Motor neuron (in vitro differentiated cells): ENCODE measurements at regions not wholly inside any gene's neighbourhood (a gene's known extent, or its start where the extent isn't known, plus 50 kb on each side); places are given as distances from the start of the nearest gene placed in this dataset.
"Not testable (repeated sequence)": the region's sequence is repeated elsewhere in the genome, so short reads cannot be mapped to it uniquely, and the experiment has no call there.

ENCODE experiments used
- ATAC-seq, 8 experiments: fragments of 200-7000 bp; cut with Tn5 transposase; replicated peaks in 6 of 8; 2 replicates each; pipeline ENCODE4 v1.8.0; 2021; ENCODE audit warnings: mild to moderate bottlenecking in 8 of 8, moderate library complexity in 8 of 8
- H3K27ac ChIP-seq, 2 donors: fragments of 250-450 bp; sonication (Bioruptor Pico); 2 replicates each; pipeline ENCODE4 v1.9.0; 2021; ENCODE audit warnings: antibody characterized with exemption in 2 of 2, mild to moderate bottlenecking in 2 of 2, moderate library complexity in 1 of 2
- H3K4me1 ChIP-seq, 2 donors: fragments of 250-450 bp; sonication (Bioruptor Pico); replicated peaks in 1 of 2; 2 replicates each; pipeline ENCODE4 v1.6.1; 2021; ENCODE audit warnings: antibody characterized with exemption in 2 of 2, mild to moderate bottlenecking in 2 of 2, moderate library complexity in 1 of 2
- H3K4me3 ChIP-seq, 5 donors: fragments of 250-450 bp; sonication (Bioruptor Pico); 2 replicates each; pipeline ENCODE4 v1.9.0; 2021; ENCODE audit warnings: antibody characterized with exemption in 5 of 5, mild to moderate bottlenecking in 5 of 5, moderate library complexity in 4 of 5
- WGBS, 10 experiments: fragments of 450-650 bp; shearing (Covaris generic); methylation state at CpG; one replicate each; pipeline ENCODE4 v1.0.0; 2022; 5-methylcytosine and 5-hydroxymethylcytosine counted together
- in situ Hi-C, 9 experiments: fragments of 400-800 bp; cut with MboI; loops; one replicate each; pipeline ENCODE4 v1.15.0; 2021; ENCODE audit warnings: low sequenced_read_pairs in 9 of 9, low pct_unique_long_range_greater_than_20kb in 2 of 9; ENCODE audit not compliant: unreplicated experiment in 9 of 9

DNA sequence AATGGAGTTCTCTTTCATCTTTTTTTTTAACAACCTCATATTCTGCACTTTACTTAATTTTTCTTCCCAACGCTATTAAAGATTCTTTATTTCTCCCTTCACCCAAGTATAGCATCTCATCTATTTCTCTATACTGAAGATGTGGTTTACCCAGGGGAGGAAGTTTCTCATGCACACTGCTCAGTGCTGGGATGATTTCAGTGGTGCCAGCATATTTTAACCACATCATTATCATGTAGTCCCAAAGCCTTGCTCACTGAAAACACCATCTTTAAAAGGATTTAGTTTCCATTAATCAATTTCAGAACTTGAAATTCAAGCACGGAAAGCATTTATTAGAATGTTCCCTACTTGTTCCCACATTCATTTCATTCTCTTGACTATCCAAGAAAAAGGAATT lies 725.7 kb downstream of the USP25 start:
- ATAC-seq: peak in 5 of 8 experiments; percentile 53 to 63 (median 61)
- peak overlapping the region; percentile 13 to 33 (median 23) for H3K4me3 ChIP-seq

DNA sequence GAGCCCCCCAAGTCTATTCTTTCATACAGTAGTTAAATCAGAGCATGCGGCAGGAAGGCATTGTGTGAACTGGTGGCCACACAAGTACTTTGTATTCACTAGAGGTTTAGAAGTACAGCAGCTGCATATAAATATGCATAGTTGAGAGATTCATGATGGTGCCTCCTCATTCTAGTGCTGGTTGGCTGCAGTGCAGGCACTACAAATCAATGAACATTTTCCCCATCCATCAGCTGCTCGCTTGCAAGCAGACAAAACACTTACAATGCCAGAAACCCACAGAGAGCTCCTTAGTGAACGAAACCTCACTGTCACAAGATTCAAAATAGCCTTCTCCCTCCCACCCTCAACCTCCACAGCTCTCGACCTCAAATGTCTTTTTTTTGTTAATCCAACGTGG lies 726.2 kb downstream of the USP25 start:
- in situ Hi-C loops: no loop called here
- 0 to 84% (median 2%) methylated on average over 1 to 4 of the region's 5 CpGs for WGBS, 10 experiments
- ATAC-seq: peak in 6 of 8 experiments; percentile 69 to 97 (median 96)
- H3K27ac ChIP-seq: peak overlapping the region; percentile 67 to 77
- H3K4me1 ChIP-seq: peaks cover 14 to 38% of the 10 kb centered on the region in 2 donors
- peak overlapping the region; percentile 13 to 33 (median 23) for H3K4me3 ChIP-seq

More for the DNA sequence above, 725.7 kb downstream of the USP25 start:
- Histone ChIP-seq H3K27ac (peak overlapping the region; percentile 57 to 65), H3K4me1 (peaks cover 14 to 38% of the 10 kb centered on the region in 2 donors)
- in situ Hi-C loops: no loop called here
- 0 to 86% (median 25%) methylated on average over 1 to 2 of the region's 2 CpGs; no CpG with 5 or more reads in 2 of the 10 experiments for WGBS, 10 experiments

DNA sequence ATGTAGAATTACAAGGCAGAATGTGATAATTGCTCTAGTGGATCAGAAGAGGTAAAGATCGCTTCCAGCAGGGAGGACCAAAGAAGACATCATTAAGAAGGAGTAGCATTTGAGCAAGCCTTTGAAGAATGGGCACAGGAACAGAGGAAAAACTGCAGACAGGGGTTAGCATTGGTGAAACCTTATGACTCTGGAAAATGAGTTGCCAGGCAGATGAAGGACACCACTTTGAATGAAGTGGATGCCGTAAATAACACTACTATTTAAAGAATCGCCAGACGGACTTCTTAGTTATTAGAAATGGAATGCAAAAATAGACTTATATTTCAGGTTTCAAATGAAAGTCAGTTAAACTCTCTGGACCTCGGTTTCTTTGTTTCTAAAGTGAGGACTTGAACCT lies 727.7 kb downstream of the USP25 start:
- 68 to 100% (median 92%) methylated on average over 1 to 5 of the region's 5 CpGs; no CpG with 5 or more reads in 1 of the 10 experiments for WGBS, 10 experiments

DNA sequence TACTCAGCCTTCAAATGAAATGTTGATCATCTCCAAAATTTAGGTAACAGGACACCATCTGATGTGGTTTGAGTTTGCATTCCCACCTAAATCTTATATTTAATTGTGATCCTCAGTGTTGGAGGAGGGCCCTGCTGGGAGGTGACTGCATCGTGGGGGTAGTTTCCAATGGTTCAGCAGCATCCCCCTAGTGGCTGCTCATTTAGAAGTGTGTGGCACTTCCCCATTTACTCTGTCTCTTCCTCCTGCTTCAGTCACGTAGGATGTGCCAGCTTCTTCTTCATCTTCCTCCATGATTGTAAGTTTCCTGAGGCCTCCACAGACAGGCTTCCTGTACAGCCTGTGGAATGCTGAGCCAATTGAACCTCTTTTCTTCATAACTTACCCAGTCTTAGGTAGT lies 731.2 kb downstream of the USP25 start:
- ATAC-seq: no peak
- 0 to 100% (median 78%) methylated on average over 1 to 2 of the region's 2 CpGs; no CpG with 5 or more reads in 4 of the 10 experiments for WGBS, 10 experiments
- Histone ChIP-seq H3K4me3 (no peak overlapping the region), H3K4me1 (peaks cover 9 to 15% of the 10 kb centered on the region in 2 donors), H3K27ac (no peak overlapping the region)
- in situ Hi-C loops: no loop called here

More for the DNA sequence above, 727.7 kb downstream of the USP25 start:
- peaks cover 14 to 38% of the 10 kb centered on the region in 2 donors for H3K4me1 ChIP-seq
- peak overlapping the region; percentile 21 to 67 for H3K27ac ChIP-seq
- H3K4me3 ChIP-seq: no peak overlapping the region
- no peak for ATAC-seq
- in situ Hi-C loops: no loop called here

DNA sequence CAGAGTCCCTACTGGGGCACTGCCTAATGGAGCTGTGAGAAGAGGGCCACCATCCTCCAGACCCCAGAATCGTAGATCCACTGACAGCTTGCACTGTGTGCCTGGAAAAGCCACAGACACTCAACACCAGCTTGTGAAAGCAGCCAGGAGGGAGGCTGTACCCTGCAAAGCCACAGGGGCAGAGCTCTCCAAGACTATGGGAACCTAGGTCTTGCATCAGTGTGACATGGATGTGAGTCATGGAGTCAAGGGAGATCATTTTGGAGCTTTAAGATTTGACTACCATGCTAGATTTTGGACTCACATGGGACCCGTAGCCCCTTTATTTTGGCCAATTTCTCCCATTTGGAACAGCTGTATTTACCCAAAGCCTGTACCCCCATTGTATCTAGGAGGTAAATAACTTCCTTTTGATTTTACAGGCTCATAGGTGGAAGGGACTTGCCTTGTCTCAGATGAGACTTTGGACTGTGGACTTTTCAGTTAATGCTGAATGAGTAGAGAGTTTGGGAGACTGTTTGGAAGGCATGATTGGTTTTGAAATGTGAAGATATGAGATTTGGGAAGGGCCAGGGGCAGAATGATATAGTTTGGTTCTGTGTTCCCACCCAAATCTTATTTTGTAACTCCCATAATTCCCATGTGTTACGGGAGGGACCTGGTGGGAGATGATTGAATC lies 734.6 kb downstream of the USP25 start:
- in situ Hi-C loops, ATAC-seq, H3K4me1 ChIP-seq, H3K27ac ChIP-seq, H3K4me3 ChIP-seq: not testable (repeated sequence)
- 29 to 100% (median 84%) methylated on average over 1 to 3 of the region's 3 CpGs; no CpG with 5 or more reads in 4 of the 10 experiments for WGBS, 10 experiments

DNA sequence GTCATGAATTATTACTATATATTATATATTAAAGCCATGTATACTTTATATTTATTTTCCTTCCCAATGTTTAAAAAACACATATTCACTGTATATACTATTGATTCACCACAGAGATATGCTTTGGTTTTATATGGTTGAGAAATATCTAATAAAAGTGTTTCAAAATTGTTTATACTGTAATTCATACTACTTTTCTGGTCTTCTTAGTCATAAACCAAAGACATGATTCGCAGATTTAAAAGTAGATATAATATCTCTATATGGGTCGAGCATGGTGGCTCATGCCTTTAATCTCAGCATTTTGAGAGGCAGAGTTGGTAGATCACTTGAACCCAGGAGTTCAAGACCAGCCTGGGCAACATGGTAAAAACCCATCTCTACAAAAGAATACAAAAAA lies 738.4 kb downstream of the USP25 start:
- WGBS, 10 experiments: 40 to 100% (median 94%) methylated on average over 1 to 2 of the region's 2 CpGs; no CpG with 5 or more reads in 4 of the 10 experiments
- H3K4me1 ChIP-seq: no peaks in the 10 kb centered on the region
- in situ Hi-C loops: no loop called here
- no peak overlapping the region for H3K27ac ChIP-seq
- ATAC-seq: no peak
- H3K4me3 ChIP-seq: no peak overlapping the region

DNA sequence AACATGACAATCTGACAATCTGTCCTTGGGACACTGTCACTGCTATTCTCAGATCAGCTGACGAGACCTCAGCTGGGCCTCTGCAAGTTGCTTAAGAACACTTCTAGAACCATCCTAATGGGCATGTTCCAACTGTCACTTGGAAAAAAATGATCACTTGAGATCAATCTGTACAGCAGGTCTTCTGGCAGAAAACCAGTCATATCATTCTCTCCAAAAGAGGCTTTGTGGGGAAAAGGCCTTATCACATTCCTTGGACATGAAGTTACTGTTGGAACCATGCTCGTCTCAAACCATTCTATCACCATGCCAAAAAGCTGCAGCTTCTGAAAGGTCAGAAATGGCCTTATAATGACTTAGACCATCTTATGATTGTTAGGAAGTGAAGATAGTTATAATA lies 744.2 kb downstream of the USP25 start:
- 60 to 100% (median 93%) methylated on average over 1 to 2 of the region's 2 CpGs; no CpG with 5 or more reads in 2 of the 10 experiments for WGBS, 10 experiments
- in situ Hi-C loops: no loop called here

DNA sequence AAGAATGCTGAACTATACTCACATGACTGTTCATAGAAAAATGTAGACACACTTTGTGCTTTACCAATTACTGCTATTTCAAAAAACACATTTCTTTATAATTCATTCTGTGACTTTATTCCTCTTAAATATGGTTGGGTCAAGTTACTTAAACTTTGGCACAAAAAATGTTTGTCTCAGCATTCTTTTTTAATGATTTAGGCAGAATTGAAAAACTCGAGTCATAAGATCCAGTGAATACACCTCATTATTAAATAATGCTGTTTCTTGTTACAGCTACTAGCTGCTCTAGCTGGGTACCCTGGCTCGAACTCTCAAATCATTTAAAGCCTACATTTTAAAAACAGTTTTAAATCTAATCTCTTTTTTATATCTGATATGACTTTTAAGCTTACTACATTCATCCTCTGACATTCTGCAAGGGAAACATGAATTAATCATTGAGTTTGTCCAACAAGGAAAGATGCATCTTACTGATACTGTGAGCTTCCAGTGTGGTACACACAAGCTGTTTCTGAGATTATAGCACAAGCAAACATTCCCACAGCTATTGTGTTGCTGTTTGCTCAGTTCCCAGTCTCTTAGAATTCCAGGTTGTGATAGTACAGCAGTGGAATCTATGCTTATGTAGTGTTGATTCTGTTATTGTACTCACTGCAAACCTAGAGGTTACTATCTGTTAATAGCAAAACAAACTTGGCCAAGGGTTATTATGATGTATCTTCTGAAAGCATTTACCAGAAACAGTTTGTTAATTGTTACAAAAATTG lies 746.5 kb downstream of the USP25 start:
- H3K4me1 ChIP-seq: peaks cover 5 to 8% of the 10 kb centered on the region in 2 donors
- in situ Hi-C loops: no loop called here
- H3K4me3 ChIP-seq: no peak overlapping the region
- 13 to 100% (median 71%) methylated on average over 1 to 2 of the region's 2 CpGs; no CpG with 5 or more reads in 1 of the 10 experiments for WGBS, 10 experiments
- ATAC-seq: peak in 6 of 8 experiments; percentile 51 to 99 (median 70)
- H3K27ac ChIP-seq: no peak overlapping the region

More for the DNA sequence above, 744.2 kb downstream of the USP25 start:
- ATAC-seq: no peak
- peaks cover 5 to 8% of the 10 kb centered on the region in 2 donors for H3K4me1 ChIP-seq
- H3K27ac ChIP-seq: no peak overlapping the region
- no peak overlapping the region for H3K4me3 ChIP-seq

DNA sequence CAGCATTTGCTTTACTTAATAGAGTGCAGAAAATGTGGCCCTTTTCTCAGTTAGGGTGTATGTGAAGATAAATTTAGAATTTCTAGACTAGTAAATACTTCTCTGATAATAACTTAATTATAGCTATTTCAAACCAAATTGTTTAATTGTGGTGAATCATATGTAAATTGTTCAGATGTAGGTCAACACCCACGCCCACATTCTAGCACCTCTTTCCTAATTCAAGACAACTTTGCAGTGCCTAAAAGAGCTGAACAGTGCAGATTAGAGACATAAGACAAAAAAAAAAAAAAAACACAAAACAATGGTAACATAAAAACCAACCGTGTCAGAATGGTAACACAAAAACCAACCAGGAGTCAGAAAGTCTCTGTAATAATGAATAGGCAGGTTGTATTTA lies 758.3 kb downstream of the USP25 start:
- ATAC-seq: no peak
- no peak overlapping the region for H3K4me3 ChIP-seq
- in situ Hi-C loops: no loop called here
- H3K4me1 ChIP-seq: no peaks in the 10 kb centered on the region
- no peak overlapping the region for H3K27ac ChIP-seq
- 0 to 100% (median 77%) methylated on average over 1 to 2 of the region's 2 CpGs; no CpG with 5 or more reads in 2 of the 10 experiments for WGBS, 10 experiments

DNA sequence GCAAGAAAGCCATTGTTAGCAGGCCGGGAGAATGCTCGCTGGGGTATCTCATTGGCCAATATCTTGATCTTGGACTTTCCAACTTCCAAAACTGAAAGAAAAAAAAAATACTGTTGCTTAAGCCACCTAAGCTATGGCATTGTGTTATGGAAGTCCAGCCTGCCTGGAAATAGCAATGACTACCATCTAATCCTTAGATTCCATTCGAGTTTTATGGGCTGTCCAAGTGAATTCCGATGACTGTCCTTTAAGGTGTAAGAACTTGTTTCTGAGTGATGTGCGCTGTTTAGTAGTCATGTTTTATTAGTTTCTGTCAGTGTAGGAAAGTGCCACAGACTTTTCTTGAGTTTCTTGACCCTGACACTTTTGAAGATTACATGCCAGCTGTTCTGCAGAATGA lies 762.6 kb downstream of the USP25 start:
- in situ Hi-C loops: no loop called here

DNA sequence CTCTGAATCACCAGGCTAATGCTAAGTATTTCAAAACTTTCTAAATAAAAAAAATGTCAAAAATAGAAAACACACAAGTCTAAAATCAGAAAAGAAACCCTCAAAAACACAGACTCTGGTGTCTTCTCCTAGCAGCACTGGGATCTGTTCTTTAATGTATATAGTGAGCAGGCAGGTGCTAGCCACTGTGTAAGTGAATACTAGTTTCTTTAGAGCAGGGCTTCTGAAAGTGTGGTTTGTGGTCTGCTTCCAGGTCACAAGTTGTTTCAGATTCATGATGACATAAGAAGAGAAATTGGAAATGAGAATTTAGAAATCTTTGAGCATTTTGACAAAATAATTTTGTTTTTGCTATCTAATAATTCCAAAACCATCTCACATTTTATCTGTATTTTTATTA lies 763.1 kb downstream of the USP25 start:
- Histone ChIP-seq H3K4me3 (no peak overlapping the region), H3K4me1 (no peaks in the 10 kb centered on the region), H3K27ac (no peak overlapping the region)
- in situ Hi-C loops: no loop called here
- ATAC-seq: no peak

More for the DNA sequence above, 762.6 kb downstream of the USP25 start:
- no peak overlapping the region for H3K27ac ChIP-seq
- H3K4me3 ChIP-seq: no peak overlapping the region
- ATAC-seq: no peak
- H3K4me1 ChIP-seq: no peaks in the 10 kb centered on the region
- 27 to 100% (median 97%) methylated on average over 1 to 5 of the region's 5 CpGs; no CpG with 5 or more reads in 2 of the 10 experiments for WGBS, 10 experiments

DNA sequence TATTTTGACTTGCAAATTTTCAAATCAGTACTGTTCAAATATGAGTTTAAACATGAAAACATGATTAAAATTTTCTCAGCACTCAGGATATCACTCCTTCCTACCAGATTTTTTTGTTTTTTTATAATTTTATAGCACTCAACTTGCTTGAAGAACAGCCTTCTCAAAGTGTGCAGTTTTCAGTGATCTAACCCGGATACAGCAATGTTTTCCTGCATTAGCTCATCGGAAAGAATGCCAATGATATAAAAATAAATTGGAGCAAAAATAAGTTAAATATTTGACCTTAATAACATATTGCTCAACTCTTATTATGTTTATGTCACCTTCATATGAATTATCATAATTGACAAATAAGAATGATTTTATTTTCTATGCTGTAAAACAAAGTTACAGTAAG lies 766.8 kb downstream of the USP25 start:
- H3K4me1 ChIP-seq: no peaks in the 10 kb centered on the region
- no peak for ATAC-seq
- WGBS, 10 experiments: 15 to 100% (median 94%) methylated on average over 1 to 2 of the region's 2 CpGs
- in situ Hi-C loops: no loop called here
- no peak overlapping the region for H3K4me3 ChIP-seq
- no peak overlapping the region for H3K27ac ChIP-seq

DNA sequence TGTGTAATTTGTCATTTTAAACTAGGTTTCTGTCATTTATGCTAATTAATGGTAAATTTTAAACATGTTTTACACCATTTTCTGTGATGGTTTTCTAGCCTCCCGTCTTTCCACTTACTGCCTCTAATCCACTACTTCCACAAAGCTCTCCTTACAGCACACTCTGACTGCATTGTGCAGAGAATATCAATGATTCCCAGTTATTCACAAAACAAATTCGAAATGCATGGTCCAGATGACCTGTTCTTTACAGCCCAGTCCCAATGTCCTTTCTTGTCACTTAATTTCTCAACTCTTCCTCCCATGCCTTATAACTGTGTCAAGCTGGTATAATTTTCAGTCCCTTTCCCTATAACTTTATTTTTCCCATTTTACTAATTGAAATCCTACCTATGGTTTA lies 770.5 kb downstream of the USP25 start:
- H3K4me3 ChIP-seq: no peak overlapping the region
- in situ Hi-C loops: no loop called here
- peak in 1 of 8 experiments; percentile 12 for ATAC-seq
- peaks cover 0 to 7% of the 10 kb centered on the region in 2 donors for H3K4me1 ChIP-seq
- no peak overlapping the region for H3K27ac ChIP-seq
- WGBS, 10 experiments: 40 to 100% (median 88%) methylated on average over 1 to 2 of the region's 2 CpGs; no CpG with 5 or more reads in 1 of the 10 experiments
